Stimulated activated CD4-positive, alpha-beta T cell treated with anti-CD3 and anti-CD28 coated beads, Interleukin-4, amount 100 ng/mL, for 48 hours (primary cell): ENCODE measurements at regions not wholly inside any gene's neighbourhood (a gene's known extent, or its start where the extent isn't known, plus 50 kb on each side); places are given as distances from the start of the nearest gene placed in this dataset.
"Not testable (repeated sequence)": the region's sequence is repeated elsewhere in the genome, so short reads cannot be mapped to it uniquely, and the experiment has no call there.

Source experiments
- DNase-seq, 2 donors: peaks; one replicate each; pipeline ENCODE4 v3.0.0-alpha.2; 2020; ENCODE audit warnings: low read depth in 2 of 2

DNA sequence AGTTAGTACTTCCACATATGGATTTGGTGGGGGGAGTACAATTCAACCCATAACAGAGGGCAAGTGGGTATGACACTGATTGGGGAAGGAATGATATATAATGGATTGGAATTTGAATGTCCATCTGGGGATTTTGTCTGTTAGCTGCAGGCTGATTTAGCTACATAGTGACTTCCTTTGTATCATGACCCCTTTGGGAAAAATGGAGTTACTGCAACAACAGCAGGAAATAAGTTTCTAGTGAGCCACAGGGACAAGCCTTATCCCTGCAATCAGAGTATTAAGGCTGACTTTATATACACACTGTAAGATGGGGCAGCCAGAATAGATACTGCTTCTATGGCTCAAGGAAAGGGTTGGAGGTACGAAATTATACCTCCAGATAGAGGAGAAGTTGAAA is 404.4 kb upstream of the MEIS1 start:
- no peak for DNase-seq

DNA sequence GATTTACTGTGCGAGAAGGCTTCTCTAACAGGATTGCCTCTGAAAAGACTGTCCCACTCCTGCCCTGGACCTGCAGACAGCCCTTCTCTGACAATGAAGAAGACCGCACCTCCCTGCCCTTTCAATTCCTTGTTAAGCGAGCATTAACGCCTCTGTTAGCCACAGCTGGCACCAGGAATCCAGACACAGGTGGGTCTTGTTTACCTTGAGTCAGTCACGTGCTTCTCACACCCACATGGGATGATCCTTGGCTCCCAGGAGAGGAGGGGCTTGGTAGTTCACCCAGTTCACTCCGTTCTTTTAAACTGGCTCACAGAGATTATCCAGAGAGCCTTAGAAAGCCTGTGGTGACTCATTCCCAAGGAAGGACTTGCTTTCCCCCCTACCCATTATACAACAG is 410.5 kb upstream of the MEIS1 start:
- no peak for DNase-seq

DNA sequence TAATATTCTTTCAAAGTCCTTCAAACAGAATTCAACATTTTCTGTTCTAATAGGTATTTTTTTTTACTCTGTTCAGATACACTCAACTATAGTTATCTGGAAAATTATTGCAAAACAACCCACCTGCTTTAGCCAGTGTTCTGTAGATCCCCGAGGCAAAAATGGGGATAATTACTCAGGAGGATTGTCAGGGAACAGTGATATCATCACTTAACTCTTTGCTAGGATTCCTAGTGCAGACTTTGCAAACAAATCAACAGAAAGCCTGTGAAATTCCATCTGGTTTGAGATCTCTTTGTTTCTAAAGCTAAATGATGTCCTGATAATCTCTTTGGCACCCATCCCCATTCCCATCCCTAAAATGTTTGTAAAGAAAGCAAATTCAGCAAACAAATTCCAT is 413.6 kb upstream of the MEIS1 start:
- DNase-seq = no peak

DNA sequence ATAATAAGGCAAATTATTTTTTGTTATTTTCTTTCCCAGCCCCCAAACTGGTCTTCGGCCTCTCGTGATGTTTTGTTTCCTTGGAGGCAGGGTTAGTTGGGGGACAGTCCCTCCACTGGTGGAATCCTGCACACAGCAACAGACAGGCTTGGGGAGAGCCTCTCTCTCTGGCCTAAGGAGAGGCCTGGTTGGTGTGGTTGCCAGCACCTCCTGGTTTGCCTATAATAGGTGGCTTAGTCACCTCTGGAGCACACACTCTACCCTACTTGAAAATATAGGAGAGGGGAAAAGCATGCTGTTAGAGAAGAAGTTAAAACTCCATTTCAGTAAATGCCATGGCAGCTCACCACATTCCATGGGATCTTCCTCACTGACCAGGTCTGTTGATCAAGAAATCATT is 417.2 kb upstream of the MEIS1 start:
- DNase-seq = no peak

DNA sequence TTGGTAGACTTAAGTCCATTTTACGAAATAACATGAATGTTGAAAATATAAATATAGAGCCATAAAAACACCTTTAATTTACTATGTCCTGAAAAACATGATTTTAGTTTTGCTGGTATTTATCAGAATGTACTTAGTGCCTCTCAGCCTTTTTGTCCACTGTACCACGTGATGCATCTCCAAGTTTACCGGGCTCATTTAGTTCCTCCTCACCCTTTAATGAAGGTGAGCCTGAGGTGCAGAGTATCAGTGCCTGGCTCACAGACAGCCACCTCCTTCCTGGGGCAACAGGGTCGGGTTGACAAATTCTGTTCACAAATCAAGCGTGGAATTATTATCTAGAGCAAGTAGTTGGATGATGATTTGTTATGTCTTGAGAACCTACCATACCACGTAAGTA is 420.5 kb upstream of the MEIS1 start:
- no peak for DNase-seq

DNA sequence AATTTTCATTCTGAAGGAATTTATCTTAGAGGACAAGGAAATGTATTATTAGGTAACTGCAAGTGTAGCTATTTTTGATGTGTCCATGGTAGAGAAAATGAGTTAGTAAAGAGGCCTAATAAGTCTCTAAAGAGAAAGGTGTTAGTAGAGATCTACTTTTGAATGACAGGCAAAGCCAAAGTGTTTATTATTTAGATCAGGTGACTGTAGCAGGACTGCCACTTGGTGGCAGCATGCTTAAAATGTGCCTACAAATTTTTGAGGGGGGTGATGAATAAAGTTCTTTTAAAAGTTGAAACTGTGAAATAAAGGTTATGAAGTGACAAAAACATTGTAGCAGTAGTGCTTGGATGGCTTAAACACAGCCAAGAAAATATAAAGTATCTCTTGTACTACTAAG is 421.5 kb upstream of the MEIS1 start:
- no peak for DNase-seq

DNA sequence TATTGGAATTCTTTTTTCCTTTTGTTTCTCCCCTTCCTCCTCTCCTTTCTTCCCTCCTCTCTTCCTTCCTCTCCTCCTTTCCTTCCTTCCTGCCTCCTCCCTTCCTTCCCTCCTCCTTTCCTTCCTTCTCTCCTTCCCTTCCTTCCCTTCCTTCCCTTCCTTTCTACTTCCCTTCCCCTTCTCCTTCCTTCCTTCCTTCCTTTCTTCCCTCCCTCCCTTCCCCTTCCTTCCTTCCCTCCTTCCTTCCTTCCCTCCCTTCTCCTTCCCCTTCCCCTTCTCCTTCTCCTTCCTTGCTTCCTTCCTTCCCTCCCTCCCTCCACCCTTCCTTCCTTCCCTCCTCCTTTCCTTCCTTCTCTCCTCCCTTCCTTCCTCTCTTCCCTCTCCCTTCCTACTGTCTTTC is 431.0 kb upstream of the MEIS1 start:
- no peak for DNase-seq

DNA sequence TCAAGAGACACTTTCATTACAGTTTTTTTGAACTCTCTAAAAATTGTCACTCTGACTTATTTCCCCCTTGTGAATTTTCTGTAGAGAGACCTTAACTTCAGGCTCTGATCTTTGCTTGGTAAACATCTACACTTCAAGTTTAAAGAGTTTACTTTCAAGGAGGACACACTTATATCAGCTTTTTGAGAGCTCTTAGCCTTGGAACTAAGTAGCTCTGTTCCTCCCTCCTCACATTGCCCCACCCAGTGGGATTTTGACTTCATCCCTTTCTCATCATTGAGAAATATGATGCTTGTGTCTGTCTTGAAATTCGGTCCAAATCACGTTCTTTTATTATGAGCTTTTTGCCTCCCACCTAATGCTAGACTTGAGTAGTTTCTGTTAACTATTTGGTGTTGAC is 433.4 kb upstream of the MEIS1 start:
- no peak for DNase-seq

DNA sequence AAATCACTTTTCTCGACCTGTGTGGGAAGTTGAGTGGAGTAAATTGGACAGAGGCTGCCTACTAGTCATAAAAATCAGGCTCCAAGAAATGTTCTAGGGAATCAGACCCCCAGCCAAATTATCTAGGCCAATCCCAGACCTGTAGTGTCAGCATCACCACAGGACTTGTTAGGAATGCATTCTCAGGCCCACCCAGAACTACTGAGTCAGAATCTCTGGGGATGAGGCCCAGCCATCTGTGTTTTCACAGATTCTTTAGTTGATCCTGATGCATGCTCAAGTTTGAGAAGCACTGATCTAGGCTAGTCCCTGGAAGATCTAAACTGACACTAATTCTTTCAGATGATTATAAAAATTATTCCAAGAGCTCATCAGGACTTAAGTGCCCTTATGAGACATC is 434.0 kb upstream of the MEIS1 start:
- DNase-seq = no peak

DNA sequence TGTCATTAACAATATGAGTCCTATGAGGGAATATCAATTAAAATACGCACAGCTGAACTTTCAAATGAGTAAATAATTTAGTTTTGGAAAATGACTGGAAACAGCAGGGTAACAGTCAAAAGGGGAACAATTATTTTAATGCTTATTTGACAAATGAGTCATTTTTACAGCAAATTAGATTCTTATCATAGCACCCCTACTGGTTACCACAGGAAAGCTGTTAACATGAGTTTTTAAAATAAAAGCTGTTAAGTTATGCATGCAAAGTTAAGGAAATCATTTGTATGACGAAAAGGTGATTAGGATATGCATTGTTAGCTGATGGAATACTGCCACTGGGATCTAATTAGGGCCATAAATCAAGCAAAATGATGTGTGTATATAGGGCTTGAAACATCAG is 435.1 kb upstream of the MEIS1 start:
- DNase-seq = no peak

DNA sequence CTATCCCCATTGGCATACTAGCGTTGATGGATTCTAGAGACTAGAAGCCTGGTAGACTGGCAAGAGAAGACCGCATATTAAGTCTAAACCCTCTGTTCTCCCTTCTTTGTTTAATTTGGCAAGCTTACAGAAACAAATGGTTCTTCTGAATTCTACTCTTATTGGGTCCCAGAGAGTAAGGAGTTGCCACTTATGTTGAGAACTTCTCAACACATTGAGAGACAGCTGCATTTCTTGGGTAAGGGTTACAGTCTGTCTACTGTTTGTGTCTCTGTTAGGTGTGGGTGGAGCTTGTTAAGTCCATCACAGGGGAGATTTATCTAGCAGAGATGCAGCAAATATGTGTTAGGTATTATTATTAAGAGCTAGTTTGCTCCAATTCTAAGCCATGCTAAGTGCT is 435.8 kb upstream of the MEIS1 start:
- no peak for DNase-seq

DNA sequence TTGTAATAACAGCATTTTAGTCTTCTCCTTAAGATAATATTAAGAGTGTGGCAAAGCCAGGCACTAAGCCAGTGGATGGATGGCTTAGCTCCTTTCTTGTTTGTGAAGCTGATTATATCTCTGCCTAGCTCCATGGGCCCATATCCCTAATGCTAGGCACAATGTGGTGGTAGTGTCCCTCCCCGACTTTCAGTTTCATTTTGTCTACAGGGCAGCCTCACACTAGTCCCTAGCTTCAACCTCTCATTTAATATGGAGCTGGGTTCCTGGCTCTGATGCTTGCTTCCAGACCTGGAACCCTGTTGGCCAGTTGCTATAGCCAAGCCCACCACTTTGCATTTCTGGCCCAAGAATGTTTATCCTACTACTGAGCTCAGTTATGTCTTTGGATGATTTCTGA is 437.0 kb upstream of the MEIS1 start:
- DNase-seq = no peak

DNA sequence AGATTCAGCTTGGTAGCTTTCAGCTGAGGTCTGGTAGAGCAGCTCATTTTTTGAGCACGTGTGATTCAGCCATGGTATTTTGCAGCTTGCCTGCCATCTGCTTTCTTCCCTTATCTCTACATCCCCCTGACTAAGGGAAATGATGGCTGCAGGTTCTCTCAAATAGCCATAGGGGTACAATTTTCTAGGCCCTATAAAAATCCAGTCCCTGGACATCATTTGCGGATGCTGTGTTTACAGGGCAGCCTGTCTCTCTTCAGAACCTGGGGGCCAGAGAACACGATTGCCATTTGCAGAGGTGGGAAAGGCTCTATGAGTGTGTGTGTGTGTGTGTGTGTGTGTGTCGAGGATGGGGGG is 442.7 kb upstream of the MEIS1 start:
- no peak for DNase-seq

DNA sequence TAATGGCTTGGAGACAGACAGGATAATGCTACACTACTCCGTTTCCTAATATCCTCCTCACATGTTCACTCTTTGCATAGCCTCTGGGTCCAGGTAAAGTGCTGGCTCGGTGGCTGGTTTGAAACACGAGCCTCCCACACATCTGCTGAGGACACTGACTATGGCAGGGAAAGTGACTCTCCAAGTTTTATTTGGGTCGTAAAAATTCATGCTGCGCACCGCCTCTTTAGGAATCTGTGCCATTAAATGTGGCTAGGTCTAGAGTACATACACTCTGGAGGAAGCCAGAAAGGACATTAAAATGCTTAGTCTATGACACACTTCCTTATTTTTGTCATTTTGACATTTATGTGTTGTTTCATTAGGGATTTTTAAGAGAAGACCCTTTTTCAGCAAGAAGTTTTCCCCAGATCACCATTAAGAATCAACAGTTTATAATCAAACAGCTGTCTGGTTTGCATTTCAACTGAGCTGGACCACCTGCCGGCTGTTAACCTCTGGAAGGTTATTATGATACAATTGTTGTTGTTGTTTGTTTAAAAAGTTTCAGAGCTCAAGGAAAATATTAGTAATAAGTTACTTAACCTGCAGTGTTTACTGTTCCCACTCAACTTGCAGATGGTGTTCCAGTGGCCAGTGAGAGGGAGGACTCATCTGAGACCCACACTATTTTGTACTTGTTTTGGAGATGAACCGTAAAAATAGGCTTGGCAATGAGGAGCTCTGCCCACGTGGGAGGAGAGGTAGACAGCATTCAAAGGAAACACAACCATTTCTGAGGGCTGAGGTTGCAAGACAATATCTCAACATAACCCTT is 443.3 kb upstream of the MEIS1 start:
- DNase-seq = no peak

DNA sequence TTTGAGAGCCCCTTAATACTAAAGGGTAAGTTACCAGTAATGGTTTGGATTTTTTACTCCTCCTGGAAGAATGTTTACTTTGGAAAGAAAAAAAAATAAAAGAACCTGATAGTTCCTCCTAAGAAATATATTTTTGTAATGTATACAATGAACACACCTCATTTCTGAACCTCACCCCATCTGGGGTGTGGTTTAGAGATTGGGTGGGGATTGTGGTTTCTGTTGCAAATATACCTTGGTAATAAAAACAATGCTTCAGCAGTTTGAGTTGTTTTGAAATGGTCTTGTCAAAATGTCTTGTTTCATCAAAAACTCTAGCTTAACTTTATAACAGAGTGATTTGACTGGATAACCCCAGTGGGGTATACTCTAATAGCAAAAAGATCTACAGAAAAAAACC is 448.9 kb upstream of the MEIS1 start:
- no peak for DNase-seq

DNA sequence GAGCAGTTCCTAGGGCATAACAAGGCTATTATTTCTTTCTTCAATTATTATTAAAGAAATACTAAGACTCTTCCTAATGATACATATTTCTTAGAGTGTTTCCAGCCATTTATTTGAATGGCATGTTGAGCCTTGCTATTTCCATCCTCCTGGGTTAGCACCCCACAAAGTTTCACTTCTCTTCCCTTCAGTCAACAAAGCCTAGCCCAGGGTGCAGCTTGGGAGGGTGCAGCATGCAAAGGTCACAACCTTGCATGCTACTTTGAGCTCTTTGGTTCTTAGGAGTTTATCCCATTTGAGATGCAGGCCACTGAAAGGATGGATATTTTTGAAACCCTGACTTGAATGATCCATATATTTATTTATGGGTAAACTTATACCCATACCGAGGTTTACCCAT is 454.4 kb upstream of the MEIS1 start:
- DNase-seq = no peak

DNA sequence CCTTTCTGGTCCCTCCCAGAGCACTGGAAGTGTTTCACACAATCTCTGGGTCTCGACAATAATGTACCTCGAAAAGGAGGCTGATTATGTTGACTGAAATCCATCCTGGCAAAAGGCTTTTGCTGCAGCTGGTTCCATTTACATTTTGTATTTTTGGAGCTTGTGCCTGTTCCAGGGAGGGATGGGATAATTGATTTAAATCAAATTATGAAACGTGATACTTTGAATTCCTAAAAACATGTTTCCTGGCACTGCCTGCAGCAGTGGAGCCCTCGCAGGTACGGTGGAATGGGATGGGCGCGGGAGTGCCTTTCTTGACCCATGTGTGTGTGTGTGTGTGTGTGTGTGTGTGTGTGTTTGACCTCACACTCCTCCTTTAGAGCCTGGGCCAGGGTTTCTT is 455.5 kb upstream of the MEIS1 start:
- DNase-seq = no peak

DNA sequence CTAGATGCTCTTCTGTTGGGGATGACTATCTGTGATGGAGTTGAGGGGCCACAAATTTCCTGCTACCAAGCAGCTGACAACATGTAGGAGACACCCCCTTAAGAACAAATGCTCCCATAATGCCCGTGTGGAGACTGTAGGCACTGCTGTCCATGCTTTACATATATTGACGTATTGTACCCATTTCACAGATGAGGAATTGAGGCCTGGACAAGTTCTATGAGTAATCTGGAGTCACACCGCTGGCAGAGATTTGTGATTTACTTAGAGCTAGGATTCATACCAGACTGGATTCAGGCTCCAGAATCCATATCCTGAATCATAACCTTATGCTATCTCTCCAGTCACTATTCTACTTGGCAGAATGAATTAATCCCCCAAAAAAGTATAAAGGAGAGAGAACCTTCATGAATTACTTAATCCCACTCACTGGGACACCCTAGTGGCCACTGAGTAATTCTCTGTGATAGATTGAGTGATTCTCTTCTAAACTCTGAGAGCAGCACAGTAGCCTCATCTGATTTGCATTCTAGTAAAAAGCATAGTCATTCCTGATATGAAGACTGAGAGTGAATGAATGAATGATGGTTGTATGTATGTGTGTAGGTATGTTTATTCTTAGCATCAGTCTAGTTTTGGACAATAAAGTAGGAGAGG is 460.7 kb upstream of the MEIS1 start:
- DNase-seq = no peak

DNA sequence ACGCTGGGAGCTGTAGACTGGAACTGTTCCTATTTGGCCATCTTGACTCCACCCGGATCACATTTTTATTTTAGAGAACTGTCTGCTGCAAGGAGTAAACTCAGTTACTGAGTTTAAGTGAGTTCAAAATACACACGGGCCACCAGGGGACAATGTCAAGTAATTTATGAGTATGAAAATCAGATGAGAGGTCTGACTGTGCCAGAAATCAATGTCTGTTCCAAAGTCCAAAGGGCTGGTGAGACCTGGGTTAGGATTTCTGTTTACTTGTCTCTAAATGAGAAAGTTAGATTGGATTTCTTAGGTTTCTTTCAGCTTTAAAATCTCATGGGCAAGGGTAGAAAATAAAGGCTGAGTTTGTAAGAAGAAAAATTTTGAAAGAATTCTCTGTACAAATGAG is 465.8 kb upstream of the MEIS1 start:
- no peak for DNase-seq

DNA sequence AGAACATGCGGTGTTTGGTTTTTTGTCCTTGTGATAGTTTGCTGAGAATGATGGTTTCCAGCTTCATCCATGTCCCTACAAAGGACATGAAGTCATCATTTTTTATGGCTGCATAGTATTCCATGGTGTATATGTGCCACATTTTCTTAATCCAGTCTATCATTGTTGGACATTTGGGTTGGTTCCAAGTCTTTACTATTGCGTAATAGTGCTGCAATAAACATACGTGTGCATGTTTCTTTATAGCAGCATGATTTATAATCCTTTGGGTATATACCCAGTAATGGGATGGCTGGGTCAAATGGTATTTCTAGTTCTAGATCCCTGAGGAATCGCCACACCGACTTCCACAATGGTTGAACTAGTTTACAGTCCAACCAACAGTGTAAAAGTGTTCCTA is 471.6 kb upstream of the MEIS1 start:
- not testable (repeated sequence) for DNase-seq

DNA sequence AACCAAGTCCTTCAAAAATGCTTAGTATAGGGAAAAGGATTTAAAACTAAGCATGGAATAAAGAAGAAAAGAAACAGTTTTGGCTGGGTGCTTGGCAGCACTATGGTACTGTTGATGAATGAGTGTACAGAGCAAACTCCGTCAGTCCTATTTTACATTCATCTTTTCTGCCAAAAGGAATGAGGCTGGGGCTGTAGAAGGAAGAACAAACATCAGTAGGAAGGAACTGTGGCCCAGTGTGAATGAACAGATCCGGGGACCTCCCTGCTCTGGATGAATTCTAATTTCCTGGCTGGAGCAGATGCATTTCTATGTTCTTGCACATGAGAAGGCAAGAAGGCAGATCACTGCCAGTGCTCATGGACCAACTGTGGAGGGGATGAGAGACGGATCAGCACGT is 474.0 kb upstream of the MEIS1 start:
- no peak for DNase-seq

DNA sequence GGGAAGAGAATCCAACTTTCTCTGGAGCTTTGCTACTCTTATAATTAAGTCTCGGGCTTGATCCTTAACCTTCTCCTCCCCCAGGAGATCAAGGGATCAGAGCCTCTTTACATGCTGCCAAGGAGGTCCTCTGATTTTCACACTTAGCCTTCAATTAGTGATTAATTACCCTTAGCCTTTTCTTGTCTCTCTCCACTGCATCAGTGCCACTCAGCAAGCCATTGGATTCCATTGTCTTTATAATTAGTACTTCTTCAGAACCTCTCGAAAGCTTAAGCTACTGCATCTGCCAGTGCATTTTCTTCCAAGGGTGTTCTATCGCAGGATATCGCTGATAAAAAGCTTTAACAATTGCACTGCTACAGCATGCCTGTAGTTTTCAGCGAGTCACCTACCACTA is 477.0 kb upstream of the MEIS1 start:
- no peak for DNase-seq

DNA sequence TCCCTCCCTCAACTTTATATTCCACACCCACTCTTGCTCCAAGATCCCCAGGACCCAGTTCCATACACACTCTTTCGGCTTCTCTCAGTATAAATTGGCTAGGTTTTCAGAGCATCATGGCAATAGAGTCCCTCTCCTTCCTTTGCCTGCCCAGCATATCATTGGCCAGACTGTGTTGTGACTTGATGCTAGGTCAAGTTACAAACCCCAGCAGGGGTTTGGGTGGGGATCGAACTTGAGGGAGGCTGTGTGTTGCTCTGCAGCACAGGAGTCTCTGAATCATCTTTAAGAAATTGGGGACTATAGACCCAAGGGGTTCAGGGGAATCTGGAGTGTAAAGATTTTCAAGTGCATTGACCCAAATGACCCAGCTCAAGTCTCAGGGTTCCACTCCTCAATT is 477.5 kb upstream of the MEIS1 start:
- no peak for DNase-seq

DNA sequence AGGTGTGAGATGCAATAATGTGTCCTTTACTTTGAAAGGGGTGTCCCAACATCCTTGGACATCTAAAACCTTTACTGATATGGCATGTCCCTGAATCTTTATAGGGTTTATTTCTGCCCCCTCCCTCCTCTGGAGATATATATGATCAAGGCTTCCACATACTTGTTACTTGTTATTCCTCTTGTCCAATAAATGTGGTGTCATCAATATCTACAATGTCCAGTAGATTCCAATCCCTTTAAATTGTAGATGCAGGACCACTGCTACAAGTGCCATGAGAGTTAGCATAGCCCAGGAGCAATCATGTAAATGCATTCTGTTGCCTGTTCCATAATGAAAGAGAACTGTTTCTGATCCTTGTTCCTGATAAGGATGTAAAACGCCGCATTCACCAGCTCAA is 479.7 kb upstream of the MEIS1 start:
- no peak for DNase-seq
